GM21423 (cell line): ENCODE measurements at regions not wholly inside any gene's neighbourhood (a gene's known extent, or its start where the extent isn't known, plus 50 kb on each side); places are given as distances from the start of the nearest gene placed in this dataset.

Experiments
- ATAC-seq: cut with Tn5 transposase; IDR thresholded peaks from one replicate; pipeline ENCODE4 v1.9.1; 2021; ENCODE audit warnings: mild to moderate bottlenecking, moderate library complexity; ENCODE audit not compliant: unreplicated experiment

GRCh38 chr5:7330256-7330655, 65.7 kb upstream of the ADCY2 start:
- no peak for ATAC-seq

DNA sequence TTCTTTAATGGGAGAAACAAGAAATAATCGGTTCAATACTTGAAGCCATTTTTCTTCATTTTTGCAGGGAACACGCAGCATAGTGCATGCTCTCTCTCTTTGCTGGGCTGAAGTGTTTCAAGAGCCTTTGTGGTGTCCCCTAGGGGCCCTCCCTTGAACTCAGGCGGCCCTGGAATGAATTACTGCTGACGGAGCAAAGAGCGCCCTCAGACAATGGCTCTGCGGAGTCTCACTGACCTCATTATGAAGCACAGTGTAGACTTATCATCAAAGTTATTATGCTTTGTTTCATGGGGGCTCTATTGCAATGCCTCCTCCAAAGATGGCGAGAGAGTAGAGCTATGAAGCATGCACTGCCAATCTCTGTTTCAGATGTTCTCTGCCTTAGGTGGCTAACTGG, 64.8 kb upstream of the ADCY2 start:
- no peak for ATAC-seq
